Endothelial cell of umbilical vein (primary cell): ENCODE measurements at regions not wholly inside any gene's neighbourhood (a gene's known extent, or its start where the extent isn't known, plus 50 kb on each side); places are given as distances from the start of the nearest gene placed in this dataset.

Source experiments
- BruUV-seq: library from RNA; stranded (reverse); fragments of 400-500 nt; replicated peaks from 2 replicates; lab custom pipeline; 2021; lab: Mats Ljungman, UMichigan
- CTCF ChIA-PET: fragments of 300-600, 350-600 bp; sonication (Branson Sonifier 250); formaldehyde crosslinking; loops from one replicate; lab custom pipeline; 2021; ENCODE audit warnings: antibody characterized with exemption, inconsistent platforms; lab: Charles Lee
- POLR2A ChIA-PET: fragments of 300-600, 350-600 bp; sonication (Branson Sonifier 250); formaldehyde crosslinking; loops from one replicate; lab custom pipeline; 2021; ENCODE audit warnings: antibody characterized with exemption, inconsistent platforms; lab: Charles Lee
- DNase-seq: peaks from one replicate; pipeline ENCODE4 v3.0.0-alpha.2; 2011; ENCODE audit warnings: low read depth, low spot score
- FAIRE-seq: peaks from 2 replicates; lab custom pipeline; 2011; peaks lifted over from hg19 to GRCh38; lab: Jason Lieb, UNC
- H2AFZ ChIP-seq: 2 replicates; pipeline ENCODE4 v1.6.0; 2012; ENCODE audit warnings: low read depth, low read length, control low read depth, inconsistent platforms
- H3K27ac ChIP-seq: 2 replicates; pipeline ENCODE4 v1.5.1; 2011; ENCODE audit warnings: low read depth, mild to moderate bottlenecking, control low read depth, low read length, moderate library complexity; ENCODE audit not compliant: insufficient read depth
- H3K27me3 ChIP-seq, 2 experiments: 2 replicates each; pipeline versions ENCODE4 v1.6.0 to v1.6.1; 2011; ENCODE audit warnings: low read length in 2 of 2, mixed read lengths in 1 of 2; ENCODE audit not compliant: control insufficient read depth in 2 of 2, insufficient read depth in 2 of 2
- H3K36me3 ChIP-seq, 2 experiments: 2 replicates in 1 of 2; 3 replicates in 1 of 2; pipeline ENCODE4 v1.5.1; 2011; ENCODE audit warnings: low read length in 2 of 2, mild to moderate bottlenecking in 1 of 2, moderate library complexity in 1 of 2; ENCODE audit not compliant: control insufficient read depth in 2 of 2, insufficient read depth in 2 of 2; ENCODE audit errors: extremely low read depth in 1 of 2
- H3K4me1 ChIP-seq: 3 replicates; pipeline ENCODE4 v1.5.1; 2011; ENCODE audit warnings: mild to moderate bottlenecking, low read length; ENCODE audit not compliant: control insufficient read depth, insufficient read depth; ENCODE audit errors: extremely low read depth
- H3K4me2 ChIP-seq: 2 replicates; pipeline ENCODE4 v1.6.1; 2011; ENCODE audit warnings: low read length, control low read depth, mixed read lengths; ENCODE audit not compliant: insufficient read depth
- H3K4me3 ChIP-seq, 3 experiments: fragments of 200-600 bp in 1 of 3; sonication (generic), shearing (Covaris generic) in 1 of 3; replicated peaks in 1 of 3; 2 replicates each; pipeline ENCODE4 v1.5.1; 2011 to 2016; ENCODE audit warnings: control low read depth in 3 of 3, low read length in 3 of 3, mild to moderate bottlenecking in 2 of 3, inconsistent platforms in 1 of 3, low read depth in 1 of 3, moderate library complexity in 1 of 3; ENCODE audit not compliant: insufficient read depth in 1 of 3
- H3K79me2 ChIP-seq: 2 replicates; pipeline ENCODE4 v1.6.0; 2012; ENCODE audit warnings: low read length, inconsistent platforms; ENCODE audit not compliant: control insufficient read depth, insufficient read depth
- H3K9ac ChIP-seq: replicated peaks from 2 replicates; pipeline ENCODE3; 2011; ENCODE audit warnings: low read length, control low read depth; ENCODE audit not compliant: insufficient read depth; ENCODE audit errors: extremely low read depth
- H3K9me1 ChIP-seq: replicated peaks from 3 replicates; pipeline ENCODE4 v1.6.0; 2011; ENCODE audit warnings: mild to moderate bottlenecking, low read length; ENCODE audit not compliant: control insufficient read depth, insufficient read depth; ENCODE audit errors: extremely low read depth
- H3K9me3 ChIP-seq: replicated peaks from 2 replicates; pipeline ENCODE4 v1.5.1; 2012; ENCODE audit warnings: low read length, inconsistent platforms; ENCODE audit not compliant: control insufficient read depth, insufficient read depth
- H4K20me1 ChIP-seq: replicated peaks from 2 replicates; pipeline ENCODE3; 2011; ENCODE audit warnings: mild to moderate bottlenecking, low read length; ENCODE audit not compliant: control insufficient read depth, insufficient read depth; ENCODE audit errors: extremely low read depth
- EZH2 ChIP-seq: IDR thresholded peaks from 2 replicates; pipeline ENCODE4 v1.6.1; 2012; ENCODE audit warnings: borderline replicate concordance, low read depth, mild to moderate bottlenecking, moderate library complexity, low read length, inconsistent platforms; ENCODE audit not compliant: severe bottlenecking
- FOS ChIP-seq: IDR thresholded peaks from 2 replicates; pipeline ENCODE4 v1.6.1; 2011; ENCODE audit warnings: mild to moderate bottlenecking, low read length, moderate library complexity, borderline replicate concordance; ENCODE audit not compliant: insufficient read depth
- GATA2 ChIP-seq: IDR thresholded peaks from 2 replicates; pipeline ENCODE4 v1.7.0; 2011; ENCODE audit warnings: low read depth, mild to moderate bottlenecking, moderate library complexity, mixed read lengths, low read length; ENCODE audit not compliant: insufficient read length, insufficient read depth
- JUN ChIP-seq: IDR thresholded peaks from 2 replicates; pipeline ENCODE4 v1.6.1; 2011; ENCODE audit warnings: borderline replicate concordance, low read depth; ENCODE audit not compliant: insufficient read length, insufficient read depth
- MYC ChIP-seq: IDR thresholded peaks from one replicate; pipeline ENCODE4 v1.6.1; 2011; ENCODE audit warnings: mild to moderate bottlenecking, low read depth, low read length
- POLR2A ChIP-seq: IDR thresholded peaks from 2 replicates; pipeline ENCODE4 v1.6.1; 2012; ENCODE audit warnings: low read depth, mild to moderate bottlenecking, control low read depth, low read length
- POLR2AphosphoS5 ChIP-seq: IDR thresholded peaks from 2 replicates; pipeline ENCODE4 v1.6.1; 2012; ENCODE audit warnings: low read depth, mild to moderate bottlenecking, control low read depth, low read length, moderate library complexity; ENCODE audit not compliant: insufficient read depth
- dilution Hi-C: fragments of 300-500 bp; cut with MboI; formaldehyde crosslinking; loops from one replicate; pipeline ENCODE4 v1.15.0; 2019; ENCODE audit warnings: low sequenced_read_pairs; ENCODE audit not compliant: extremely low pct_ligation_motif_present
- intact Hi-C: fragments of 100-400 bp; cut with micrococcal nuclease; formaldehyde crosslinking; loops from one replicate; pipeline ENCODE4 v1.10.0; 2022
- TF ChIP-seq, protein P1 (sequence below): IDR thresholded peaks from 2 replicates; pipeline ENCODE4 v1.6.1; 2011; ENCODE audit not compliant: insufficient read depth, insufficient read length
- TF ChIP-seq, protein P2 (sequence below), 2 donors: IDR thresholded peaks; 1 replicate in 1 of 2; 2 replicates in 1 of 2; pipeline ENCODE4 v1.5.1; 2011; ENCODE audit warnings: low read length in 2 of 2, mild to moderate bottlenecking in 2 of 2, moderate library complexity in 2 of 2, control low read depth in 1 of 2, inconsistent platforms in 1 of 2, low read depth in 1 of 2; ENCODE audit not compliant: insufficient read depth in 1 of 2; ENCODE audit errors: extremely low read depth in 1 of 2

DNA sequence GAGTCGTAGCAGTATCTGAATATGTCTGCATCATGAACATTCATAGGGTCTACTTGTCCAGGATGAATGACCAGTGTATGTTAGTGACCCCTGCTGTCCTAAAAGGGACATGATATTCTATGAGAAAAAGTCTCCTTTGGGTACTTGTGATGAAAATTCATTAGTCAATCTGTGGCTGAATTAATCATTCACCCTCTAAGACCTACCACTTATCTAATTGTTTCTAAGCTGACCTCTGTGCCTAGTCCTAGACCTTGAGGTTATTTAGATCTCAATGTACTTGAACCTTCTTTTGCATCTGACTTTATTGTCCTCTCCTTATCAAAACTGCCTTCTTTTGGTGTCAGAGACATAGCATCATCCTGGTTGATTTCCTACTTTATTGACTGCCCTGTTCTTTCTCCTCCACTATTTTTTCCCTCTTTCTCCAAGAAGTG lies 799.3 kb downstream of the DIPK2A start:
- Histone ChIP-seq H3K79me2 (no peaks in the 10 kb centered on the region), H3K4me1 (peaks cover 43% of the 10 kb centered on the region), H3K27ac (peak overlapping the region; percentile 88), H2AFZ (peak overlapping the region; percentile 37), H3K9me3 (no peaks in the 10 kb centered on the region), H3K9me1 (no peaks in the 10 kb centered on the region), H3K4me2 (peak overlapping the region; percentile 82), H4K20me1 (no peaks in the 10 kb centered on the region), H3K27me3 (no peaks in the 10 kb centered on the region), H3K9ac (peak overlapping the region; percentile 72), H3K4me3 (no peak overlapping the region), H3K36me3 (no peaks in the 10 kb centered on the region)
- FAIRE-seq, result peak; percentile 82
- intact Hi-C loops, result loop anchor here (1.0 to 2.0 kb wide), 11 partner anchors 62 to 998 kb away; partner anchors contain the start of gene DIPK2A
- peak; percentile 39 for TF ChIP-seq POLR2A
- TF ChIP-seq GATA2, result peak; percentile 84
- TF ChIP-seq, protein P1, sequence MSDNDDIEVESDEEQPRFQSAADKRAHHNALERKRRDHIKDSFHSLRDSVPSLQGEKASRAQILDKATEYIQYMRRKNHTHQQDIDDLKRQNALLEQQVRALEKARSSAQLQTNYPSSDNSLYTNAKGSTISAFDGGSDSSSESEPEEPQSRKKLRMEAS, result no peak
- TF ChIP-seq JUN, result no peak
- no peak for TF ChIP-seq MYC
- TF ChIP-seq POLR2AphosphoS5, result peak; percentile 14
- no peak for TF ChIP-seq EZH2
- no peak for TF ChIP-seq FOS
- TF ChIP-seq, protein P2, sequence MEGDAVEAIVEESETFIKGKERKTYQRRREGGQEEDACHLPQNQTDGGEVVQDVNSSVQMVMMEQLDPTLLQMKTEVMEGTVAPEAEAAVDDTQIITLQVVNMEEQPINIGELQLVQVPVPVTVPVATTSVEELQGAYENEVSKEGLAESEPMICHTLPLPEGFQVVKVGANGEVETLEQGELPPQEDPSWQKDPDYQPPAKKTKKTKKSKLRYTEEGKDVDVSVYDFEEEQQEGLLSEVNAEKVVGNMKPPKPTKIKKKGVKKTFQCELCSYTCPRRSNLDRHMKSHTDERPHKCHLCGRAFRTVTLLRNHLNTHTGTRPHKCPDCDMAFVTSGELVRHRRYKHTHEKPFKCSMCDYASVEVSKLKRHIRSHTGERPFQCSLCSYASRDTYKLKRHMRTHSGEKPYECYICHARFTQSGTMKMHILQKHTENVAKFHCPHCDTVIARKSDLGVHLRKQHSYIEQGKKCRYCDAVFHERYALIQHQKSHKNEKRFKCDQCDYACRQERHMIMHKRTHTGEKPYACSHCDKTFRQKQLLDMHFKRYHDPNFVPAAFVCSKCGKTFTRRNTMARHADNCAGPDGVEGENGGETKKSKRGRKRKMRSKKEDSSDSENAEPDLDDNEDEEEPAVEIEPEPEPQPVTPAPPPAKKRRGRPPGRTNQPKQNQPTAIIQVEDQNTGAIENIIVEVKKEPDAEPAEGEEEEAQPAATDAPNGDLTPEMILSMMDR (IDR thresholded peaks at IDR 0.05; ENCODE audit: extremely low read depth in 1 of 2, insufficient read depth in 1 of 2, low read depth in 1 of 2, low read length in 2 of 2), result peak; percentile 28 to 50
- peak; percentile 93 for DNase-seq
- dilution Hi-C loops, result no loop called here
- ChIA-PET CTCF (interaction anchor here (0.7 to 3.6 kb wide), 14 partner anchors 11 to 997 kb away, joined by 3 to 43 read pairs (median 8); partner anchors contain the start of gene DIPK2A), POLR2A (interaction anchor here (2.6 kb wide), 1 partner anchor 799 kb away, joined by 29 read pairs; the partner anchor contains the start of gene DIPK2A)
- no TSS peak for BruUV-seq
